NCI-H446 (cell line): ENCODE measurements at regions not wholly inside any gene's neighbourhood (a gene's known extent, or its start where the extent isn't known, plus 50 kb on each side); places are given as distances from the start of the nearest gene placed in this dataset.
"Not testable (repeated sequence)": the region's sequence is repeated elsewhere in the genome, so short reads cannot be mapped to it uniquely, and the experiment has no call there.

Experiments used
- DNase-seq, 2 experiments: peaks; one replicate each; lab custom pipeline; 2025; lab: John Stamatoyannopoulos, UW

GRCh38 chr7:66413379-66414114 lies 208.4 kb downstream of the TPST1 start:
- peak; percentile 72 to 93 for DNase-seq

GRCh38 chr7:66415659-66416265 lies 210.6 kb downstream of the TPST1 start:
- no peak for DNase-seq

- DNase-seq, result no peak
Observed at GRCh38 chr7:66418537-66418936, 210.1 kb upstream of the KCTD7 start.

- no peak for DNase-seq
Observed at GRCh38 chr7:66419210-66419609, 209.5 kb upstream of the KCTD7 start.

GRCh38 chr7:66421830-66422475 lies 206.7 kb upstream of the KCTD7 start:
- DNase-seq, result no peak

- DNase-seq, result no peak
Observed at GRCh38 chr7:66423729-66424128, 205.0 kb upstream of the KCTD7 start.

- no peak for DNase-seq
Observed at GRCh38 chr7:66426332-66426731, 202.3 kb upstream of the KCTD7 start.

- no peak for DNase-seq
Observed at GRCh38 chr7:66426996-66427395, 201.7 kb upstream of the KCTD7 start.

GRCh38 chr7:66427956-66428355 lies 200.7 kb upstream of the KCTD7 start:
- no peak for DNase-seq

GRCh38 chr7:66429498-66430163 lies 199.1 kb upstream of the KCTD7 start:
- DNase-seq, result no peak

- no peak for DNase-seq
Observed at GRCh38 chr7:66430164-66430545, 198.5 kb upstream of the KCTD7 start.

- not testable (repeated sequence) for DNase-seq
Observed at GRCh38 chr7:66438703-66439405, 189.8 kb upstream of the KCTD7 start.

GRCh38 chr7:66442385-66442784 lies 186.3 kb upstream of the KCTD7 start:
- DNase-seq, result no peak

GRCh38 chr7:66443946-66444345 lies 184.7 kb upstream of the KCTD7 start:
- DNase-seq, result no peak

- not testable (repeated sequence) for DNase-seq
Observed at GRCh38 chr7:66447007-66447406, 181.7 kb upstream of the KCTD7 start.

GRCh38 chr7:66450814-66451213 lies 177.9 kb upstream of the KCTD7 start:
- DNase-seq, result not testable (repeated sequence)

- not testable (repeated sequence) for DNase-seq
Observed at GRCh38 chr7:66451713-66452112, 177.0 kb upstream of the KCTD7 start.

GRCh38 chr7:66452165-66452564 lies 176.5 kb upstream of the KCTD7 start:
- no peak for DNase-seq

- DNase-seq, result no peak
Observed at GRCh38 chr7:66453340-66453739, 175.3 kb upstream of the KCTD7 start.

GRCh38 chr7:66454600-66455225 lies 174.0 kb upstream of the KCTD7 start:
- DNase-seq, result no peak

GRCh38 chr7:66455432-66455831 lies 173.2 kb upstream of the KCTD7 start:
- not testable (repeated sequence) for DNase-seq

GRCh38 chr7:66456431-66456830 lies 172.2 kb upstream of the KCTD7 start:
- DNase-seq, result not testable (repeated sequence)
